GM21447 (cell line): ENCODE measurements at regions not wholly inside any gene's neighbourhood (a gene's known extent, or its start where the extent isn't known, plus 50 kb on each side); places are given as distances from the start of the nearest gene placed in this dataset.

Experiments
- ATAC-seq: cut with Tn5 transposase; IDR thresholded peaks from one replicate; pipeline ENCODE4 v1.9.1; 2021; ENCODE audit not compliant: unreplicated experiment

DNA sequence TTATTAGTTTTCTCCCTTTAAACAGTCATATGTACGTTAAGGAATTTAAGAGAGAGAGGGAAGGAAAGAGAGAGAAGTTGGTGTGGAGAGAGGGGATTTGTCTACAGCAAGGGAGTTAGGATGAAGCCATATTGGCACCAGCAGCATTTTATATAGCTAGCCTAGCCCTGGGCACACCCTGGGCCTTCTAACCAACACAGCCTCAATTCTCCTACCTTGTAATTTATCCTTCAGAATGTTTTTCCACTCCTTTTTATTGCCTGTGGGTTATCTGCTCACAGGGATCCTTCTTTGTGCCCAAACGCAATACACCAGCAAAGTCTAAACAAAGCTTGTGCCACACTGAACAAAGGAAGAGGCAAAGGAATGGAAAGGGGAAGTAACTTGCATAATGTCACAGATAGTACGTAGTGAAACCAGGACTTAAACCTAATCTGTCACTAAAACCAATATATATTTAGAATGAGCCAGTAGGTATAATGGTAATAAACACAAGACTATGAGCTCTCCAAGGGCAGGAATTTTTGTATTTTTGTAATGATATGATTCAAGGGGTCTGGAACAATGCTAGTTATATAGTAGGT, 613.8 kb upstream of the TENM4 start:
- no peak for ATAC-seq

GRCh38 chr11:80048513-80048912, 607.7 kb upstream of the TENM4 start:
- no peak for ATAC-seq

- ATAC-seq = no peak
These were observed 600.5 kb upstream of the TENM4 start for GRCh38 chr11:80041136-80042000.

GRCh38 chr11:80034801-80035200, 594.0 kb upstream of the TENM4 start:
- ATAC-seq = no peak

- no peak for ATAC-seq
These were observed 590.3 kb upstream of the TENM4 start for GRCh38 chr11:80031014-80031600.

GRCh38 chr11:80028998-80029397, 588.2 kb upstream of the TENM4 start:
- no peak for ATAC-seq

DNA sequence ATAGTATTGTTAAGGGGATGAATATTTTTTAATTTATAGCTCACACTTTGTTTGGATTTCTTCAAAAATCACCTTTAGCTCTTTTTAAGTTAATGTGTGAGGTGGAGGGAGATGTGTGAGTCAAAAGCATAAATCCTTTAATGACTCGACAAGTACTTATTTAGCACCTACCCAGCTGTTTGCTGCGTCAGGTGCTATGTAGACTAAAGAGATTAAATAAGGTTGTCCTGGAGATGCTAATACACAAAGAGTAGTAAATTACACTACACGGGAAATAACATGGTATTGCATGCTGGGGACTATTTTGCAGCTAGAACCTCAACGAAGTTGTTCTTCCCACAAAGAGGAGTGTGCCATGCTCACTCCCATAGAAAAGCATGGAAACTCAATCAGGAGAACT, 583.3 kb upstream of the TENM4 start:
- no peak for ATAC-seq

GRCh38 chr11:80023386-80023785, 582.6 kb upstream of the TENM4 start:
- ATAC-seq = no peak

GRCh38 chr11:80010536-80010935, 569.7 kb upstream of the TENM4 start:
- no peak for ATAC-seq

GRCh38 chr11:80009081-80009480, 568.3 kb upstream of the TENM4 start:
- no peak for ATAC-seq

- no peak for ATAC-seq
These were observed 566.8 kb upstream of the TENM4 start for GRCh38 chr11:80007616-80008015.

- no peak for ATAC-seq
These were observed 549.3 kb upstream of the TENM4 start for GRCh38 chr11:79990141-79990540.

DNA sequence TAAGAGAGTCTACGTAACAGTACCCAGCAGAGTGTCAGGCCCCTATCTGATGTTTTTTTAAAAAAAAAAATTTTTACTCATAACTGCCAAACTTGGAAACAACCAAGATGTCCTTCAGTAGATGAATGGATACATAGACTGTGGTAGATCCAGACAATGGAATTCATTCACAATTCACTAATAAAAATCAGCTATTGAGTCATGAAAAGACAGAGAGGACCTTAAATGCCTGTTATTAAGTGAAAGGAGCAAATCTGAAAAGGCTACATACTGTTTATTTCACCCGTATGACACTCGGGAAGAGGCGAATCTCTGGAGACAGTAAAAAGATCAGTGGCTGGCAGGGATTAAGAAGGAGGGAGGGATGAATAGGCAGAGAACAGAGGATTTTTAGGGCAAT, 541.4 kb upstream of the TENM4 start:
- ATAC-seq = no peak

GRCh38 chr11:79980916-79981315, 540.1 kb upstream of the TENM4 start:
- ATAC-seq = no peak

DNA sequence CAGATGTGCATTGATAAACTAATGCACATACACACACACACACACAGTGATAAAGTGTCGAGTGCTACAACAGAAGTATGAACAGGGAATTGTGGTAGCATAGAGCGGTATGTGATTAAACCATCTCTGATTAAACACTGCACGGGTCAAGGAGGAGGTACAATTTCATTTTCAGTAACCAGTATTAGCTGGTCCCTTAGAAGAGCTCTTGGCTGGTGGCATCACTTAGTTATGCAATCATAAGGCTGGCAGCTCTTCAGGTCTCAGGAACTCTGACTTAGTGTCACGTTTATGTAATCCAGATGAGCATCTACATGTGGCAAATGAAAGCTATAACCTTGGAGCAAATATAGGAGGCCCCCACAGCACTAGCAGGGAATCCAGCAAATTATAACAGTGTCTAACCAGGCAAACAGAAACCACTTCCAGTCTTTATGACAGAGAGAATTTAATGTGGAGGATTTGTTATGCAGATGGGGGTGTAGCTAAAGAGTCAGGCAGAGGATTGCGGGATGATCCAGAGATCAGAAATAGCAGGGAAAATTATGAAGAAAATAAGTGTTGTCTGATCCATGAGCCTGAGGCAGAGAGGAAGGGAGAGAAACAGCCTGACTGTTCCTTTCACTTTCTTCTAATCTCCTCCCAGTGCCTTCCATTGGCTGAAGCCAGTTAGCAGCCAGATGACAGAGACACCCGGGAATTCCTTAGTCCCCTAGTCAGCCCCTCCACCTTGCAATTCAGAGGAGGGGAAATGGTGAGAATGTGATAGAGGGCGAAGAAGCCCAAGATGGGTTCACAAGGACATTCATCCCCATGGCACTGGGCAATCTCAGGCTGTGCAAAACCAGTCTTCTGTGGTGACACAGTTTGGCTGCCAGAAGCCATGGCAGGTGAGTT, 533.1 kb upstream of the TENM4 start:
- ATAC-seq = no peak

- ATAC-seq = no peak
These were observed 530.4 kb upstream of the TENM4 start for GRCh38 chr11:79971255-79971654.

GRCh38 chr11:79966592-79966991, 525.8 kb upstream of the TENM4 start:
- ATAC-seq = no peak

- no peak for ATAC-seq
These were observed 523.2 kb upstream of the TENM4 start for GRCh38 chr11:79963856-79964645.

DNA sequence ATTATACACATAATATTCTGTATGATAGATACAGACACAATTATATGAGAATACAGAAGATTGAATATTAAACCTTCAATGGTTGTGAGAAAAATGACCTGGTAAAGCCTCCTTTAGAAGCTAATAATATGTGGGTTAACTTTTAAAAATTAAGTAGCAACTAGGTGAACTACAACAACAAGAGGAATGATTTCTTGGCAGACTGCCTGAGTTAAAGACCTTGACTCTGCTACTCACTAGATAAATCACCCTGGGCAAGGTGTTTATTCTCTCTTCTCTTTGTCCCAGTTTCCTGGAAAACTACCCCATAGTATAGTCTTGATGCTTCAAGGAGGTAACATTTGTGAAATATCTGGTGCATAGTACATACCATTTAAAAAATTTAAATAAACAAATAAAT, 519.6 kb upstream of the TENM4 start:
- ATAC-seq = no peak

DNA sequence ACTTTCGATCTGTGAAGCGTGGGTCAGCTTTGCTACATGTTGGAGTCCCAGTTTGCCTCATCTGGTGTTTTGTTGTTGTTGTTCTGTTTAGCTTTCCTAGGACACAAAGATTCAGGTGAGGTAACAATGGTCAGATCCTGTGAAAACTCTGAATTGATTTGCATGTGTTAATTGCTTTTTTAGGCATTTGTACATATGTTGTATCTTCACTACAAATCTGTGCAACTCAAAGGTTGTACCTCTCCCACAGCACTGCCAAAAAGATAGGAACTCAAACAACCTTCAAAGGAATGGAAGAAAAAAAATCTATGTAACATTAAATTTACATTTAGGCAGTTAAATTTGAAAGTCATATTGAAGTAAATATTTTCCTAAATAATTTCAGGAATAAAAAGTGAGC, 518.5 kb upstream of the TENM4 start:
- no peak for ATAC-seq

- ATAC-seq = no peak
These were observed 516.9 kb upstream of the TENM4 start for GRCh38 chr11:79957702-79958101.
